Astrocyte of the cerebellum (primary cell): ENCODE measurements at regions not wholly inside any gene's neighbourhood (a gene's known extent, or its start where the extent isn't known, plus 50 kb on each side); places are given as distances from the start of the nearest gene placed in this dataset.
A peak's percentile ranks its signal among the peaks of the same experiment; 100 is the strongest.

ENCODE experiments used
- DNase-seq: peaks from one replicate; pipeline ENCODE4 v3.0.0-alpha.2; 2011; ENCODE audit warnings: low read depth
- H3K4me3 ChIP-seq: 2 replicates; pipeline ENCODE4 v1.5.1; 2011; ENCODE audit warnings: mild to moderate bottlenecking, low read depth, low read length, moderate library complexity
- CTCF ChIP-seq: IDR thresholded peaks from 2 replicates; pipeline ENCODE4 v1.5.1; 2012; ENCODE audit warnings: low read length, low read depth, moderate library complexity, mild to moderate bottlenecking; ENCODE audit errors: missing control alignments
- in situ Hi-C: cut with HindIII; loops from 2 replicates; pipeline ENCODE4 v1.10.0; 2017; ENCODE audit warnings: low sequenced_read_pairs

DNA sequence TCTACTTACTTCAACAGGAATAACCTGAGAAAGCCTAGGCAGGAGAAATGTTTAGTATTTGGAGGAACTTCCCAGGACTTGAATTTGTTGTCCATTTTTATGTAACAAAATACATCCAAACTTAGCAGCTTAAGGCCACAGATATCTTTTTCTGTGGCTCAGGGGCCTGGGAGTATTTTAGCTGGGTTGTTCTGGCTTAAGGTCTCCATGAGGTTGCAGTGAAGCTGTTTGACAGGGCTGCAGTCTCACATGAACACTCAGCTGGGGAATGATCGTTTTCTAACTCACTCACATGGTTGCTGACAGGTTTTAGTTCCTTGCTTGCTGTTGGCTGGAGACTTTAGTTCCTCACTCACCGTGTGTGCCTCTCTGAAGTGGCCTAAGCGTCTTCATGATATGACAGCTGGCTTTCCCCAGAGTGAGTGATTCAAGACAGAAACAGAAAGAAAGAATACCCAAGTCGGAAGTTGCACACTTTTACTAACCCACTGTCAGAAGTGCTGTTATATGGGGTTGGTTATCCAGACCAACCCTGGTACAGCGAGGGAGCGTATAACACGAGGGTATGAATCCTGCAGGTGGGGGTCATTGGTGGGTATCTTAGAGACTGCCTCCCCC is 229.7 kb upstream of the TBL1XR1 start:
- TF ChIP-seq CTCF: no peak
- in situ Hi-C loops: no loop called here
- DNase-seq: no peak
- no peak overlapping the region for H3K4me3 ChIP-seq

DNA sequence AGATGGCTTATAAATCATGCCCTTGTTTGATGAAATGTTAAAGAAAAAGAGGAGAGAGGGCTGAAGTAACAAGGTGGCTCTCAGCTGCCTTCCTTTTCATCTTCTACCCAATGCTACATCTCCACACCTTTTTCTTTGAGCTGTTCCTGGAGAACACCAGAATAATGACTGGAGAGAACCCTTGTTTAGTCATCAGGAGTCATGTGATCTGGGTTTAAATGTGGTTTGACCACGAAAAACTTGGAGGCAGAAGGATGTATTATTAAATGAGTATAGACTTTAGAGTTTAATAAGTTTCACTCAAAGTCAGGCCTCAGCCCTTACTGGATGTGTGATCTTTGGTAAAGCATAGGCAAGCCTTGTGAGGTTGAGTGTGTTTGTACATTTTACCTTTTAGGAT is 230.3 kb upstream of the TBL1XR1 start:
- no peak overlapping the region for H3K4me3 ChIP-seq
- peak; percentile 57 for DNase-seq
- in situ Hi-C loops: no loop called here
- TF ChIP-seq CTCF: no peak

DNA sequence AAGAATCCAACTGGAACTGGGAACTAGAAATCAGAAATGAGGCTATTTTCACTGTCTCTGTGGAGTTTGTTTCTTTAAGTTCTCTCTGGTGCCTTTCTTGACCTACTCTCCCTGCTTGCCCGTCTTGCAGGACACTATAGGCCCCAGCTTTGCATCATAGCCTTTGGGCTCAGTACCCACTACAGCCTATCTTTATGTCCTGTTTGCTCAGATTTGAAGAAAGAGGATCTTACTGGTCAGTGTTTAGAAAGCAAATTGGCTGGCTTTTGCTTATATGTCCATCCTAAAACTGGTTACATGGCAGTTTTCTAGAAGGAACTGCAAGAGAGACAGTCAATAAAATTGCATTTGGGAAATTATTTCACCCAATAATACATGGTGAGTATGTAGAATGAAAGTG is 231.8 kb upstream of the TBL1XR1 start:
- no peak for TF ChIP-seq CTCF
- DNase-seq: no peak
- H3K4me3 ChIP-seq: no peak overlapping the region
- in situ Hi-C loops: no loop called here

DNA sequence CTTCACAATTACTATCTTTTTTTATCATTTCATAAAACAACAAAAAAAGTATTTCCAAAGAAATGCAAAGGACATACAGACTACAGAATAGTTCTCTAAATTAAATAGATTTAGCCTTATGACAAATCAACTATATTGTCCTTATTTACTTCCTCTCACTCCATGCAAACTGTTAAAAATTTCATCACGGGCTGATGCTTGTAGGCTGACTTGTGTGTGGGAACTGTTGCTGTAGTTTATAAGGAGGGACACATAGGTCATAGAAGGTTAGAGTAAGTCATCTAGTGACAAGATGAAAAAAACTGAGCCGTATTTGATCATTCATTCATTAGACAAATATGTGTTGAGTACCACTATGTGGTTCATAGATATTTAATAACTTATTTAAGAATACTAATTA is 232.5 kb upstream of the TBL1XR1 start:
- DNase-seq: no peak
- in situ Hi-C loops: no loop called here
- no peak overlapping the region for H3K4me3 ChIP-seq
- TF ChIP-seq CTCF: no peak

DNA sequence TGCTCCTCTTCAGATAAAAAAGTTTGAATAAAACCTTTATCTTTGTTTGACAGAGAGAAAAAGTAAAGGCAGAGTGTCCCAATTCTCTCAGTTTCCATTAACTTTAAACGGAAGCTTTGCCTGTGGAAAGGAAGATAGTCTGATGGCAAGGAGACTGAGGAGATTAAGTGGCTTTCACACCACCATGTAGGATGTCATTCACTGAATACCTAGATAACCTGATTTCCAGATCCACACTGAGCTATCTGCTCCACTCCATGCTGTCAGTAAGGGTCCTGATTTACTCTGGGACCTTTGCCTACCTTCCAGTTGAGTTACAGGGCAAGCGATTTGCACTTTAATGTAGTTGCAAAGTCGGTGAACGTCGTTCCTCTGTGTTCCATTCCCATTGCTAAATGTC is 233.4 kb upstream of the TBL1XR1 start:
- in situ Hi-C loops: no loop called here
- no peak for TF ChIP-seq CTCF
- DNase-seq: no peak
- no peak overlapping the region for H3K4me3 ChIP-seq

- no peak for TF ChIP-seq CTCF
- in situ Hi-C loops: no loop called here
- no peak overlapping the region for H3K4me3 ChIP-seq
- DNase-seq: no peak
Observed at GRCh38 chr3:177431525-177432176, 234.4 kb upstream of the TBL1XR1 start.
